Urinary bladder (tissue), 3 donors: ENCODE measurements at regions not wholly inside any gene's neighbourhood (a gene's known extent, or its start where the extent isn't known, plus 50 kb on each side); places are given as distances from the start of the nearest gene placed in this dataset.
"Not testable (repeated sequence)": the region's sequence is repeated elsewhere in the genome, so short reads cannot be mapped to it uniquely, and the experiment has no call there.

Experiments
- DNase-seq: peaks from one replicate; pipeline ENCODE4 v3.0.0-alpha.2; 2015; ENCODE audit errors: extremely low spot score
- H3K27ac ChIP-seq: one replicate; pipeline ENCODE4 v1.5.1; 2013; ENCODE audit warnings: low read depth, mild to moderate bottlenecking, moderate library complexity
- H3K36me3 ChIP-seq: one replicate; pipeline ENCODE4 v1.6.1; 2013; ENCODE audit warnings: mild to moderate bottlenecking, moderate library complexity; ENCODE audit not compliant: insufficient read depth
- H3K4me1 ChIP-seq: one replicate; pipeline ENCODE4 v1.6.1; 2013; ENCODE audit warnings: mild to moderate bottlenecking, moderate library complexity; ENCODE audit not compliant: insufficient read depth
- H3K4me3 ChIP-seq: one replicate; pipeline ENCODE4 v1.5.1; 2013; ENCODE audit warnings: low read depth, low read length
- WGBS: extraction: QIAGEN DNeasy Blood & Tissue Kit; methylation state at CpG from one replicate; pipeline ENCODE4 v1.1.7; 2013; 5-methylcytosine and 5-hydroxymethylcytosine counted together
- donor health status: healthy with polysubstance abuse.
- donor health status: healthy.

- WGBS, result 30% methylated on average over 7 of the region's 7 CpGs
- Histone ChIP-seq H3K4me1 (no peaks in the 10 kb centered on the region), H3K4me3 (no peak overlapping the region), H3K27ac (no peak overlapping the region), H3K36me3 (no peaks in the 10 kb centered on the region)
- no peak for DNase-seq
Measured at GRCh38 chr19:13712767-13713201, 51.5 kb upstream of the MRI1 start.

DNA sequence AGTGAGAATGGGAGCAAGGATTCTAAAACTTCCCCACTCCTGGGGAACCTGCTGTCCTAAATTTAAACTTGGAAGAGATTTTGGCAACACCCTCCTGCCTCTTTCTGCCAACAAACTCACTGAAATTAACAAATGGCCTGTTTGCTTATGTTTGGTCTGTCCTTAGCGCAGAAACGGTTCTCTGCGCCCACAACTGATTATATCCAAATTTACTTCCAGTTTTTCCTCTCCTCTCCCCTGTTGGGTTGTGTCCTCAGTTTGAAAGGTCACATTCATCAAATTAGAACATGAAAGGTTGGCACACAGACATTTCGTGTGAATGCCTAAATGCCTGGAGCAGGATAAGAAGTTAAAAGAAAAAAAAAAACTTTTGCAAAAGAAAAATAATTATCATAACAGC, 56.4 kb upstream of the MRI1 start:
- H3K4me1 ChIP-seq, result no peaks in the 10 kb centered on the region
- 10% methylated on average over 4 of the region's 4 CpGs for WGBS
- H3K36me3 ChIP-seq, result no peaks in the 10 kb centered on the region
- DNase-seq, result no peak
- no peak overlapping the region for H3K4me3 ChIP-seq
- no peak overlapping the region for H3K27ac ChIP-seq

DNA sequence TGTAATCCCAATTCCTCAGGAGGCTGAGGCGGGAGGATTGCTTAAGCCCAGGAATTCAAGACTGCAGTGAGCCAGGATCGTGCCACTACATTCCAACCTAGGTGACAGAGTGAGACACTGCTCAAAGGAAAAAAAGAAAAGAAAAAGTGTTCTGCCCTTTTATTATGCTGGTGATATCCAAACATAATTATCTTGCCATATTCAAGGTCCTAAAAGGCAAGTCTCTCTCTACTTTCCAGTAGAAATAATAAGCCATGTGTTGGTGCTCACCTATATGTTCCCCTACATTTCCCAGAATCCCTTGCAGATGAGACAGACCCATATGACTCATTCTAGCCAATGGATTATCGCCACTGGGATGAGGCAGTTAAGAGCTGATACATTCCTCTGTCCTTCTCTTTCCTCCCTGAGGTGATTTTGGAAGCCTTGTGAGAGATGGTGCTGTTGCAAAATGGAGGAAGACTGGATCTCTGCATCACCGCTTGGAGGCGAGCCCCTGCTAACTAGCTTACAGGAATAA, 58.3 kb upstream of the MRI1 start:
- H3K4me3 ChIP-seq, result no peak overlapping the region
- DNase-seq, result no peak
- WGBS, result 92% methylated on average over 5 of the region's 5 CpGs
- no peaks in the 10 kb centered on the region for H3K4me1 ChIP-seq
- no peaks in the 10 kb centered on the region for H3K36me3 ChIP-seq
- no peak overlapping the region for H3K27ac ChIP-seq

GRCh38 chr19:13705201-13705600, 59.1 kb upstream of the MRI1 start:
- Histone ChIP-seq H3K27ac (no peak overlapping the region), H3K4me3 (no peak overlapping the region), H3K36me3 (no peaks in the 10 kb centered on the region), H3K4me1 (no peaks in the 10 kb centered on the region)
- DNase-seq, result no peak
- 88% methylated on average over 2 of the region's 2 CpGs for WGBS

- WGBS, result 96% methylated on average over 2 of the region's 2 CpGs
- Histone ChIP-seq H3K4me1 (no peaks in the 10 kb centered on the region), H3K27ac (no peak overlapping the region), H3K36me3 (no peaks in the 10 kb centered on the region), H3K4me3 (no peak overlapping the region)
- DNase-seq, result no peak
Measured at GRCh38 chr19:13701624-13702023, 62.7 kb upstream of the MRI1 start.

GRCh38 chr19:13700621-13701020, 63.7 kb upstream of the MRI1 start:
- 50% methylated on average over 8 of the region's 8 CpGs for WGBS
- no peaks in the 10 kb centered on the region for H3K36me3 ChIP-seq
- no peak overlapping the region for H3K4me3 ChIP-seq
- H3K4me1 ChIP-seq, result no peaks in the 10 kb centered on the region
- DNase-seq, result no peak
- H3K27ac ChIP-seq, result no peak overlapping the region

- H3K4me1 ChIP-seq, result no peaks in the 10 kb centered on the region
- H3K4me3 ChIP-seq, result no peak overlapping the region
- no peak for DNase-seq
- no peaks in the 10 kb centered on the region for H3K36me3 ChIP-seq
- WGBS, result 35% methylated on average over 4 of the region's 4 CpGs
- no peak overlapping the region for H3K27ac ChIP-seq
Measured at GRCh38 chr19:13699786-13700185, 64.5 kb upstream of the MRI1 start.

GRCh38 chr19:13696839-13697238, 67.5 kb upstream of the MRI1 start:
- WGBS, result 76% methylated on average over 1 of the region's 1 CpG
- Histone ChIP-seq H3K4me3 (no peak overlapping the region), H3K27ac (no peak overlapping the region), H3K4me1 (no peaks in the 10 kb centered on the region), H3K36me3 (no peaks in the 10 kb centered on the region)
- DNase-seq, result no peak

GRCh38 chr19:13693889-13694288, 70.4 kb upstream of the MRI1 start:
- Histone ChIP-seq H3K4me3 (no peak overlapping the region), H3K36me3 (no peaks in the 10 kb centered on the region), H3K4me1 (no peaks in the 10 kb centered on the region), H3K27ac (no peak overlapping the region)
- no peak for DNase-seq
- WGBS, result 53% methylated on average over 4 of the region's 4 CpGs

GRCh38 chr19:13691569-13692435, 72.5 kb upstream of the MRI1 start:
- no peaks in the 10 kb centered on the region for H3K36me3 ChIP-seq
- DNase-seq, result no peak
- WGBS, result 58% methylated on average over 8 of the region's 8 CpGs
- H3K27ac ChIP-seq, result no peak overlapping the region
- H3K4me1 ChIP-seq, result no peaks in the 10 kb centered on the region
- no peak overlapping the region for H3K4me3 ChIP-seq

DNA sequence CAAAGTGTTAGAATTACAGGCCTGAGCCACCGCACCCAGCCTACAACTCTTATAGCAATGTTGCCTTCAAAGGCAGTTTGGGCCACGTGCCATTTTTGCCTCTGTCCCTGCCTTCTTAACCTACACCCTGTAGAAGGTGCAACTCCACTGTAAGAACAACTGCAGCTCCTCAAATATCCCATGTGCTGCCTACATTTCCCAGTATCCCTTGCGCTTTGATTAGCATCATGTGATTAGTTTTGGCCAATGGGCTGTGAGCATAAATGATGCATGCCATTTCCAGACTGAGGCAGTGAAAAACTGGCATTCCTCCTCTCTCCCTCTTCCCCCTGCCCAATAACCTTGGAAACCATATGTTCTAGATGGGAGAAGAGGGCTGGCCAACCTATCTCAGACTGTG, 75.2 kb upstream of the MRI1 start:
- 80% methylated on average over 3 of the region's 3 CpGs for WGBS
- DNase-seq, result no peak
- Histone ChIP-seq H3K36me3 (no peaks in the 10 kb centered on the region), H3K4me1 (no peaks in the 10 kb centered on the region), H3K27ac (no peak overlapping the region), H3K4me3 (no peak overlapping the region)

DNA sequence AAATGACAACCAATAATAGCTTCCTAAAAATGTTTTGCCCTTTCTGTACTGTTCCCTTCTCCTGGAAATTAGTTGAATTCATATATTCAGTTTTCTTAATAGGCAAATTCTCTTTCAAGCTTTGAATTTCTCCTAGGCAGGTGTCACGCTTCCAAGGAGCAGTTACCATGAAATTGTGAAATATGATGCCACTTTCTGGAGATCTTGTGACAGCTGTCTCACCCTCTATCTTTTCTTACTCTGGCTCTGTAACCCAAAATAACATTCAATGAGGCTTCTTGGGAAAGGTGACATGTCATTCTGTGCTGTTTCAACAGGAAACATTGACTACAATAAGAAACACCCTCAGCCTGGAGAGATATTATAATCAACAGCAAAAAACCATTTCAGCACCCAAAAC, 80.3 kb upstream of the MRI1 start:
- H3K27ac ChIP-seq, result no peak overlapping the region
- no peak overlapping the region for H3K4me3 ChIP-seq
- WGBS, result 66% methylated on average over 1 of the region's 1 CpG
- no peaks in the 10 kb centered on the region for H3K36me3 ChIP-seq
- H3K4me1 ChIP-seq, result no peaks in the 10 kb centered on the region
- no peak for DNase-seq

GRCh38 chr19:13681509-13681908, 82.8 kb upstream of the MRI1 start:
- Histone ChIP-seq H3K4me1 (no peaks in the 10 kb centered on the region), H3K4me3 (no peak overlapping the region), H3K27ac (no peak overlapping the region), H3K36me3 (no peaks in the 10 kb centered on the region)
- WGBS, result 63% methylated on average over 3 of the region's 3 CpGs
- DNase-seq, result no peak

DNA sequence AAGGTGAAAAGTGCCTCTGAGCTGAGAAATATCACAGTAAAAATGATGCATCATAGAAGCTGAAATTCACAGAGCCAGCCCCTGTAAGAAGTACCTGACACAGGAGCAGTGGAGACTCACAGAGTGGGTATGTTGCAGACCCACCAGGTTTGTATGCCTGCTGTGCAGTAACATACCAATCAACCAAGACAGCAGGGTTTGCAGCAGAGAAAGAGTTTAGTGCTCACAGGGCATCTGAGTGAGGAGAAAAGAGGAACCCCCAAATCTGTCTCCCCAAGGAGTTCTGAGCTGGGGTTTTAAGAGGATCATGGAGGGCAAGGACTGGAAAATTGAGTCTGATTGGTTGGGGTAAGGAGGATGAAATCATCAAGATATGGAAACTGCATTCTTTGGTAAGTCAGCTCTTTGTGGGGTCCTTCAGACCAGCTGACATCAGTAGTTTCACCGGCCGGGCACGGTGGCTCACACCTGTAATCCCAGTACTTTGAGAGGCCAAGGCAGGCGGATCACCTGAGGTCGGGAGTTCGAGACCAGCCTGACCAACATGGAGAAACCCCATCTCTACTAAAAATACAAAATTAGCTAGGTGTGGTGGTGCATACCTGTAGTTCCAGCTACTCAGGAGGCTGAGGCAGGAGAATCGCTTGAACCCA, 83.5 kb upstream of the MRI1 start:
- H3K36me3 ChIP-seq, H3K27ac ChIP-seq, H3K4me3 ChIP-seq, H3K4me1 ChIP-seq, DNase-seq: not testable (repeated sequence)
- WGBS, result 94% methylated on average over 7 of the region's 7 CpGs
